ENCODE measurements at regions not wholly inside any gene's neighbourhood (a gene's known extent, or its start where the extent isn't known, plus 50 kb on each side); places are given as distances from the start of the nearest gene placed in this dataset.

GRCh38 chr11:42465623-42466022 is 846.2 kb upstream of the API5 start:
- no peaks in the 10 kb centered on the region for H3K27me3 ChIP-seq (ENCODE audit: insufficient read depth, poor library complexity, severe bottlenecking)
- no peak overlapping the region for H3K4me3 ChIP-seq (replicated peaks; ENCODE audit: insufficient read depth, low read length)
- TF ChIP-seq SPI1 (IDR thresholded peaks at IDR 0.05; ENCODE audit: borderline replicate concordance, low read depth) (no peak), GABPA (IDR thresholded peaks at IDR 0.05; ENCODE audit: low read depth) (no peak)
- TF ChIP-seq, protein P1, sequence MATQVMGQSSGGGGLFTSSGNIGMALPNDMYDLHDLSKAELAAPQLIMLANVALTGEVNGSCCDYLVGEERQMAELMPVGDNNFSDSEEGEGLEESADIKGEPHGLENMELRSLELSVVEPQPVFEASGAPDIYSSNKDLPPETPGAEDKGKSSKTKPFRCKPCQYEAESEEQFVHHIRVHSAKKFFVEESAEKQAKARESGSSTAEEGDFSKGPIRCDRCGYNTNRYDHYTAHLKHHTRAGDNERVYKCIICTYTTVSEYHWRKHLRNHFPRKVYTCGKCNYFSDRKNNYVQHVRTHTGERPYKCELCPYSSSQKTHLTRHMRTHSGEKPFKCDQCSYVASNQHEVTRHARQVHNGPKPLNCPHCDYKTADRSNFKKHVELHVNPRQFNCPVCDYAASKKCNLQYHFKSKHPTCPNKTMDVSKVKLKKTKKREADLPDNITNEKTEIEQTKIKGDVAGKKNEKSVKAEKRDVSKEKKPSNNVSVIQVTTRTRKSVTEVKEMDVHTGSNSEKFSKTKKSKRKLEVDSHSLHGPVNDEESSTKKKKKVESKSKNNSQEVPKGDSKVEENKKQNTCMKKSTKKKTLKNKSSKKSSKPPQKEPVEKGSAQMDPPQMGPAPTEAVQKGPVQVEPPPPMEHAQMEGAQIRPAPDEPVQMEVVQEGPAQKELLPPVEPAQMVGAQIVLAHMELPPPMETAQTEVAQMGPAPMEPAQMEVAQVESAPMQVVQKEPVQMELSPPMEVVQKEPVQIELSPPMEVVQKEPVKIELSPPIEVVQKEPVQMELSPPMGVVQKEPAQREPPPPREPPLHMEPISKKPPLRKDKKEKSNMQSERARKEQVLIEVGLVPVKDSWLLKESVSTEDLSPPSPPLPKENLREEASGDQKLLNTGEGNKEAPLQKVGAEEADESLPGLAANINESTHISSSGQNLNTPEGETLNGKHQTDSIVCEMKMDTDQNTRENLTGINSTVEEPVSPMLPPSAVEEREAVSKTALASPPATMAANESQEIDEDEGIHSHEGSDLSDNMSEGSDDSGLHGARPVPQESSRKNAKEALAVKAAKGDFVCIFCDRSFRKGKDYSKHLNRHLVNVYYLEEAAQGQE (IDR thresholded peaks at IDR 0.05; ENCODE audit: insufficient replicate concordance, low read depth): no peak
- TF ChIP-seq, protein P2, sequence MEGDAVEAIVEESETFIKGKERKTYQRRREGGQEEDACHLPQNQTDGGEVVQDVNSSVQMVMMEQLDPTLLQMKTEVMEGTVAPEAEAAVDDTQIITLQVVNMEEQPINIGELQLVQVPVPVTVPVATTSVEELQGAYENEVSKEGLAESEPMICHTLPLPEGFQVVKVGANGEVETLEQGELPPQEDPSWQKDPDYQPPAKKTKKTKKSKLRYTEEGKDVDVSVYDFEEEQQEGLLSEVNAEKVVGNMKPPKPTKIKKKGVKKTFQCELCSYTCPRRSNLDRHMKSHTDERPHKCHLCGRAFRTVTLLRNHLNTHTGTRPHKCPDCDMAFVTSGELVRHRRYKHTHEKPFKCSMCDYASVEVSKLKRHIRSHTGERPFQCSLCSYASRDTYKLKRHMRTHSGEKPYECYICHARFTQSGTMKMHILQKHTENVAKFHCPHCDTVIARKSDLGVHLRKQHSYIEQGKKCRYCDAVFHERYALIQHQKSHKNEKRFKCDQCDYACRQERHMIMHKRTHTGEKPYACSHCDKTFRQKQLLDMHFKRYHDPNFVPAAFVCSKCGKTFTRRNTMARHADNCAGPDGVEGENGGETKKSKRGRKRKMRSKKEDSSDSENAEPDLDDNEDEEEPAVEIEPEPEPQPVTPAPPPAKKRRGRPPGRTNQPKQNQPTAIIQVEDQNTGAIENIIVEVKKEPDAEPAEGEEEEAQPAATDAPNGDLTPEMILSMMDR (IDR thresholded peaks at IDR 0.05; ENCODE audit: insufficient read depth, low read length): no peak
- no peak for DNase-seq (ENCODE audit: low read depth in 1 of 2, low spot score in 1 of 2)
- H3K27ac ChIP-seq (replicated peaks): no peak overlapping the region

- Histone ChIP-seq H3K27me3 (ENCODE audit: insufficient read depth, poor library complexity, severe bottlenecking) (no peaks in the 10 kb centered on the region), H3K4me3 (replicated peaks; ENCODE audit: insufficient read depth, low read length) (no peak overlapping the region), H3K27ac (replicated peaks) (no peak overlapping the region)
- no peak for DNase-seq (ENCODE audit: low read depth in 1 of 2, low spot score in 1 of 2)
- no peak for TF ChIP-seq GABPA (IDR thresholded peaks at IDR 0.05; ENCODE audit: low read depth)
- TF ChIP-seq, protein P1 (IDR thresholded peaks at IDR 0.05; ENCODE audit: insufficient replicate concordance, low read depth): no peak
- TF ChIP-seq, protein P2 (IDR thresholded peaks at IDR 0.05; ENCODE audit: insufficient read depth, low read length): no peak
- TF ChIP-seq POLR2AphosphoS5 (IDR thresholded peaks at IDR 0.05; ENCODE audit: low read depth): no peak
- TF ChIP-seq SPI1 (IDR thresholded peaks at IDR 0.05; ENCODE audit: borderline replicate concordance, low read depth): no peak
Observed at GRCh38 chr11:42473106-42473505, 838.7 kb upstream of the API5 start.

- no peak for DNase-seq (ENCODE audit: low read depth in 1 of 2, low spot score in 1 of 2)
- Histone ChIP-seq H3K27ac (replicated peaks) (no peak overlapping the region), H3K27me3 (ENCODE audit: insufficient read depth, poor library complexity, severe bottlenecking) (no peaks in the 10 kb centered on the region), H3K4me3 (replicated peaks; ENCODE audit: insufficient read depth, low read length) (no peak overlapping the region)
- TF ChIP-seq, protein P2 (IDR thresholded peaks at IDR 0.05; ENCODE audit: insufficient read depth, low read length): no peak
- TF ChIP-seq GABPA (IDR thresholded peaks at IDR 0.05; ENCODE audit: low read depth) (no peak), POLR2AphosphoS5 (IDR thresholded peaks at IDR 0.05; ENCODE audit: low read depth) (no peak), SPI1 (IDR thresholded peaks at IDR 0.05; ENCODE audit: borderline replicate concordance, low read depth) (no peak)
- TF ChIP-seq, protein P1 (IDR thresholded peaks at IDR 0.05; ENCODE audit: insufficient replicate concordance, low read depth): no peak
Observed at GRCh38 chr11:42482822-42483221, 829.0 kb upstream of the API5 start.
